ENCODE measurements at regions not wholly inside any gene's neighbourhood (a gene's known extent, or its start where the extent isn't known, plus 50 kb on each side); places are given as distances from the start of the nearest gene placed in this dataset.

- TF ChIP-seq MYC (IDR thresholded peaks at IDR 0.05; ENCODE audit: low read depth, low read length) (no peak), EZH2 (IDR thresholded peaks at IDR 0.05; ENCODE audit: borderline replicate concordance, low read depth, low read length, severe bottlenecking) (no peak), POLR2AphosphoS5 (IDR thresholded peaks at IDR 0.05; ENCODE audit: insufficient read depth, low read depth, low read length) (no peak), POLR2A (IDR thresholded peaks at IDR 0.05; ENCODE audit: low read depth, low read length) (no peak)
- TF ChIP-seq, protein P1, sequence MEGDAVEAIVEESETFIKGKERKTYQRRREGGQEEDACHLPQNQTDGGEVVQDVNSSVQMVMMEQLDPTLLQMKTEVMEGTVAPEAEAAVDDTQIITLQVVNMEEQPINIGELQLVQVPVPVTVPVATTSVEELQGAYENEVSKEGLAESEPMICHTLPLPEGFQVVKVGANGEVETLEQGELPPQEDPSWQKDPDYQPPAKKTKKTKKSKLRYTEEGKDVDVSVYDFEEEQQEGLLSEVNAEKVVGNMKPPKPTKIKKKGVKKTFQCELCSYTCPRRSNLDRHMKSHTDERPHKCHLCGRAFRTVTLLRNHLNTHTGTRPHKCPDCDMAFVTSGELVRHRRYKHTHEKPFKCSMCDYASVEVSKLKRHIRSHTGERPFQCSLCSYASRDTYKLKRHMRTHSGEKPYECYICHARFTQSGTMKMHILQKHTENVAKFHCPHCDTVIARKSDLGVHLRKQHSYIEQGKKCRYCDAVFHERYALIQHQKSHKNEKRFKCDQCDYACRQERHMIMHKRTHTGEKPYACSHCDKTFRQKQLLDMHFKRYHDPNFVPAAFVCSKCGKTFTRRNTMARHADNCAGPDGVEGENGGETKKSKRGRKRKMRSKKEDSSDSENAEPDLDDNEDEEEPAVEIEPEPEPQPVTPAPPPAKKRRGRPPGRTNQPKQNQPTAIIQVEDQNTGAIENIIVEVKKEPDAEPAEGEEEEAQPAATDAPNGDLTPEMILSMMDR (IDR thresholded peaks at IDR 0.05; ENCODE audit: extremely low read depth in 1 of 2, insufficient read depth in 1 of 2, low read depth in 1 of 2, low read length in 2 of 2): no peak
- TF ChIP-seq, protein P2, sequence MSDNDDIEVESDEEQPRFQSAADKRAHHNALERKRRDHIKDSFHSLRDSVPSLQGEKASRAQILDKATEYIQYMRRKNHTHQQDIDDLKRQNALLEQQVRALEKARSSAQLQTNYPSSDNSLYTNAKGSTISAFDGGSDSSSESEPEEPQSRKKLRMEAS (IDR thresholded peaks at IDR 0.05; ENCODE audit: insufficient read depth, insufficient read length): no peak
Measured at GRCh38 chr2:67783026-67783425, 279.8 kb downstream of the C1D start.
